Neutrophil (primary cell): ENCODE measurements at regions not wholly inside any gene's neighbourhood (a gene's known extent, or its start where the extent isn't known, plus 50 kb on each side); places are given as distances from the start of the nearest gene placed in this dataset.

Source experiments
- H3K27ac ChIP-seq: fragments of 200-600 bp; sonication (generic); 2 replicates; pipeline ENCODE4 v1.5.1; 2016; ENCODE audit warnings: mild to moderate bottlenecking, moderate library complexity
- H3K27me3 ChIP-seq: fragments of 200-600 bp; sonication (generic); 2 replicates; pipeline ENCODE4 v1.6.0; 2016; ENCODE audit warnings: mild to moderate bottlenecking
- H3K36me3 ChIP-seq: fragments of 200-600 bp; sonication (generic); 2 replicates; pipeline ENCODE4 v1.5.1; 2017
- H3K4me1 ChIP-seq, 2 experiments: fragments of 200-600 bp in 1 of 2; sonication (generic) in 1 of 2; 1 replicate in 1 of 2; 2 replicates in 1 of 2; pipeline versions ENCODE4 v1.5.1 to v1.6.1; 2013 to 2016; ENCODE audit warnings: low read depth in 1 of 2, low read length in 1 of 2, mild to moderate bottlenecking in 1 of 2, moderate library complexity in 1 of 2; ENCODE audit not compliant: control insufficient read depth in 1 of 2, insufficient read depth in 1 of 2
- H3K4me3 ChIP-seq, 2 experiments: fragments of 200-600 bp in 1 of 2; sonication (generic) in 1 of 2; 1 replicate in 1 of 2; 2 replicates in 1 of 2; pipeline ENCODE4 v1.5.1; 2013 to 2016; ENCODE audit warnings: low read depth in 1 of 2, low read length in 1 of 2, mild to moderate bottlenecking in 1 of 2, moderate library complexity in 1 of 2
- H3K9me3 ChIP-seq: fragments of 200-600 bp; sonication (generic); 2 replicates; pipeline ENCODE4 v1.5.1; 2016
- TF ChIP-seq, protein P1 (sequence below): fragments of 200-600 bp; sonication (generic); IDR thresholded peaks from 2 replicates; pipeline ENCODE4 v1.5.1; 2016; ENCODE audit warnings: antibody characterized with exemption

DNA sequence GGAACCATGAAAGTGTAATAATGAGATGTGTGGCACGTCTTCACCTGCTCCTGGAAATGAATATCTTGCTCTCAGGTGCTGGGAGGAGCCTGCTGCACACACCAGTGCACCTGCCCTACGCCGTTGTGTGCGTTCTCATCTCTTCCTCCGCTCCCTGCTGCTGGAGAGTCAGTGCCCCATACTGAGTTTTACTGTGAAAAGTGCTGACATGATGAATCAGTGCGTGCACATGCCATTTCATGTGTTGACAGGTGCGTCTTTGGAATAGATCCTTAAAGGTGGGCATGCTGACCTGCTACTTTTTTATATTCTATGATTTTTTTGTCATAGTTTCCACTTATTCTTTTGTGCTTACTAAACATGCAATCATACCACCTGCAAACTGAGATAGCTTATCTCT lies 1015.8 kb downstream of the BRD1 start:
- Histone ChIP-seq H3K4me1 (no peaks in the 10 kb centered on the region), H3K27me3 (peaks cover 3% of the 10 kb centered on the region), H3K36me3 (no peaks in the 10 kb centered on the region), H3K4me3 (no peak overlapping the region), H3K9me3 (no peaks in the 10 kb centered on the region), H3K27ac (no peak overlapping the region)
- TF ChIP-seq, protein P1, sequence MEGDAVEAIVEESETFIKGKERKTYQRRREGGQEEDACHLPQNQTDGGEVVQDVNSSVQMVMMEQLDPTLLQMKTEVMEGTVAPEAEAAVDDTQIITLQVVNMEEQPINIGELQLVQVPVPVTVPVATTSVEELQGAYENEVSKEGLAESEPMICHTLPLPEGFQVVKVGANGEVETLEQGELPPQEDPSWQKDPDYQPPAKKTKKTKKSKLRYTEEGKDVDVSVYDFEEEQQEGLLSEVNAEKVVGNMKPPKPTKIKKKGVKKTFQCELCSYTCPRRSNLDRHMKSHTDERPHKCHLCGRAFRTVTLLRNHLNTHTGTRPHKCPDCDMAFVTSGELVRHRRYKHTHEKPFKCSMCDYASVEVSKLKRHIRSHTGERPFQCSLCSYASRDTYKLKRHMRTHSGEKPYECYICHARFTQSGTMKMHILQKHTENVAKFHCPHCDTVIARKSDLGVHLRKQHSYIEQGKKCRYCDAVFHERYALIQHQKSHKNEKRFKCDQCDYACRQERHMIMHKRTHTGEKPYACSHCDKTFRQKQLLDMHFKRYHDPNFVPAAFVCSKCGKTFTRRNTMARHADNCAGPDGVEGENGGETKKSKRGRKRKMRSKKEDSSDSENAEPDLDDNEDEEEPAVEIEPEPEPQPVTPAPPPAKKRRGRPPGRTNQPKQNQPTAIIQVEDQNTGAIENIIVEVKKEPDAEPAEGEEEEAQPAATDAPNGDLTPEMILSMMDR = no peak

DNA sequence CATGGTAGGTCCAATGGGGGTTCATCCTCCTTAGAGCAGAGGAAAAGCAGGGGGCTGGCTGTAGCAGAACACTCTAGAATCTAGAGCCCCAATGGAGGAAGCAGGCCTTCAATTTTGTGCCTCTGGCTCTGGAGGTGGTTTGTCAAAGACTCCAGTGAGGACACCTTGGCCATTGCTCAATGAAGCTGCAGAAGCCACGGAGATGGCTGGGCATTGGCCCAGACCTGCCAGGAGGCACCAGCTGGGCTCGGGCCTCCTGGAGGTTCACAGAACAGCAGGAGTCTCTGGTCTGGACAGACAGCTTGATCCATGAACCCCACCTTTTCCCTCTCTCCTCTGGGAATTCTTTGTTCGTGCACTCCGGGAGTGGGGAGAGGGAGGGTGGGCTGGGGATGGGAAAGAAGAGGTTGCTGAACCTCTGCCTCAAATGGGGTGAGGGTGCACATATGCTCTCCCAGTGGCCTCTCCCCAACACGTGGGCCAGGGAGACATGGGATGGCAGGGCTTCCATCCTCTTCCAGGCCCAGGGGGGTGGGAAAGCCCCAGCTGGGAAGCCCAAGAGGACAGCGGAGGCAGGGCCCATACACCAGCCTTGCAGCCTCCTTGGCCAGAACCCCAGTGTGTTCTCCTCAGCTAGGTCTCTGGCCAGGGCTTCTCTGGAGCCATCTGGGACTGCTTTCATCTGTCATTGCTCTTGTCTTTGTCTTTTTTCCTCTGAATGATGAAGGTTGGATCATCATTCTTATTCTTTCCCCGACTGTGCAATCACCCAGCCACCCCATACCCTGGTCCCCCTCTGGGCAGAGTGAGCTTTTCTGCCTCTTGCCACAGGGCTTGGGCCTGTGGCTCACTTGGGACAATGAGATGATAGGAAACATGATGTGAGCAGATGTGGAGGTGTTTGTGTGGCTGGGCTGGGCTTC lies 1019.4 kb downstream of the BRD1 start:
- no peaks in the 10 kb centered on the region for H3K27me3 ChIP-seq
- H3K27ac ChIP-seq = no peak overlapping the region
- TF ChIP-seq, protein P1 = no peak
- H3K36me3 ChIP-seq = no peaks in the 10 kb centered on the region
- no peaks in the 10 kb centered on the region for H3K4me1 ChIP-seq
- H3K4me3 ChIP-seq = no peak overlapping the region
- H3K9me3 ChIP-seq = no peaks in the 10 kb centered on the region

DNA sequence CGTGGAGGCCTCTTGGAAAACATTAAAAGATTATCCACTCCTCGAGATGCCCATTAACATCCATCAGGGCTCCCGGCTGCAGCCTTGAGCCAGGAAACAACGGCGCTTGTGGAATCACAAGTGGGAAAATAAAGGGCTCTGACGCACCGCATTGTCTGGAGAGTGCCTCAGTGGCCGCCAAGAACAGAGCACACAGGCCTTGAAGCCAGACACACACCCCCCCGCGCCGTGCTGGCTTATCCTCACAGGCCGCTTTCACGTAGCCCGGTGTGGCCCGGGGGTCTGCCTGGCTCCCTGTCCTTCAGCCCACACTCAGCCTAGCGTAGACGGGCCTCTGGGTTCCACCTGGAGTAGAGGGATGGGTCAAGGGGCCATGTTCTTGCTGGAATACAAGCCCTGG lies 1020.5 kb downstream of the BRD1 start:
- Histone ChIP-seq H3K27me3 (no peaks in the 10 kb centered on the region), H3K36me3 (no peaks in the 10 kb centered on the region), H3K4me3 (no peak overlapping the region), H3K9me3 (no peaks in the 10 kb centered on the region), H3K4me1 (no peaks in the 10 kb centered on the region), H3K27ac (no peak overlapping the region)
- TF ChIP-seq, protein P1 = no peak

DNA sequence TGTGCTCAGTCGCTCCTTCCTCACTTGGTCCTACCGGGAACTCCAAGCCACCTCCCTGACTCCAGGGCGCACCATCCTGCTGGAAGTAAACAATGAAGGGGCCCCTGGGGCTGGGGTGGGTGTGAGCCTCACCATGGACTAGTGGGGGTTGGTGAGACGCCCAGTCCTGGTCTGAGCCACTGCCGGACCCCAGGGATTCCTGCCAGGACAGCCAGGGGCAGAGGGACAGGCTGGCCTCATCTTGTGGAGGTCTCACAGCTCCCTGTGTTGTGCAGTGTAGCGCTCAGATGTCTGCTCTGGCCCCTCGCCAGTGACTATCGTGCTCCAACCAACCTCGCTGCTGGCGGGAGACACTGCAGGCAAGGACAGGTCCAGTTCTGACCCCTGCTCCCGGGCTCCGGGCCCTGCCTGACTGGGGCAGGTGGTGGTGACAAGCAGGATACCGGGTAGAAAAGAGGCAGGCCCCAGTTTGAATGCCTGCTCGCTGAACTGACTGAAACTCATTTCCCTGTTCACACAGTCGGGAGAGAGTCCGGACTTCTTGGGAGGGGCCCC lies 1021.4 kb downstream of the BRD1 start:
- H3K27me3 ChIP-seq = no peaks in the 10 kb centered on the region
- H3K4me3 ChIP-seq = no peak overlapping the region

DNA sequence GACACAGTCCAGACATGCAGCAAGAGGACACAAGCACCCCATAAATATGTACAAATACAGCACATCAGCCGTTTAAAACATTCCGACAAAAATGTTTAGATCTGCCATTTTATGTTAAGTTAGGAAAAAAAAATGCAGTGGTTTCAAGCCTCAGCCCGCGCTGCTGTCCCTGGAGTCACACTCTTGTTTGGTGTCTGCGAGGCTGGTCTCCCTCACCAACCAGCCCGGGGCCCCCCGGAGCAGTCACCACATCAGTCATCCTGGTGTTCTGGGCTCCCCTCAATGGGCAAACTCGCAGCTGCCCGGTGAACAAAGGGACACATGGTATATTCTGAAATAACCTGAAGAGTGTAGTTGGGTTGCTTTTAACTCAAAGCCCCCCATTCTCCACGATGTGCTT lies 1022.2 kb downstream of the BRD1 start:
- Histone ChIP-seq H3K4me3 (no peak overlapping the region), H3K9me3 (no peaks in the 10 kb centered on the region), H3K36me3 (no peaks in the 10 kb centered on the region), H3K4me1 (no peaks in the 10 kb centered on the region), H3K27ac (no peak overlapping the region), H3K27me3 (no peaks in the 10 kb centered on the region)
- TF ChIP-seq, protein P1 = no peak

More for the DNA sequence above, 1021.4 kb downstream of the BRD1 start:
- Histone ChIP-seq H3K4me1 (no peaks in the 10 kb centered on the region), H3K9me3 (no peaks in the 10 kb centered on the region), H3K36me3 (no peaks in the 10 kb centered on the region), H3K27ac (no peak overlapping the region)
- TF ChIP-seq, protein P1 = no peak
